ENCODE measurements at regions not wholly inside any gene's neighbourhood (a gene's known extent, or its start where the extent isn't known, plus 50 kb on each side); places are given as distances from the start of the nearest gene placed in this dataset.

- Histone ChIP-seq H3K79me2 (ENCODE audit: control insufficient read depth, insufficient read depth, low read length) (no peaks in the 10 kb centered on the region), H3K9me3 (replicated peaks; ENCODE audit: control insufficient read depth, insufficient read depth, low read depth, low read length) (no peaks in the 10 kb centered on the region), H3K4me2 (ENCODE audit: insufficient read depth, low read length) (no peak overlapping the region), H4K20me1 (replicated peaks; ENCODE audit: control insufficient read depth, insufficient read depth, low read length) (no peaks in the 10 kb centered on the region), H3K27ac (ENCODE audit: extremely low read depth, low read depth, low read length) (no peak overlapping the region), H3K9me1 (ENCODE audit: control insufficient read depth, insufficient read depth, low read length) (no peaks in the 10 kb centered on the region), H3K36me3 (ENCODE audit: control insufficient read depth, insufficient read depth, low read length) (no peaks in the 10 kb centered on the region), H3K9ac (ENCODE audit: insufficient read depth in 1 of 2, low read depth in 2 of 2, low read length in 2 of 2) (no peak overlapping the region), H3K4me1 (replicated peaks in 1 of 2; ENCODE audit: control insufficient read depth in 2 of 2, insufficient read depth in 2 of 2, low read length in 2 of 2) (no peaks in the 10 kb centered on the region), H3K4me3 (no peak overlapping the region), H3K27me3 (ENCODE audit: control insufficient read depth in 2 of 2, insufficient read depth in 2 of 2, low read length in 2 of 2) (no peaks in the 10 kb centered on the region), H2AFZ (ENCODE audit: low read depth, low read length) (no peak overlapping the region)
- CTCF ChIA-PET (ENCODE audit: low intra/inter-chr PET ratio): no interaction called here
- no TSS peak for BruUV-seq (replicated peaks)
- FAIRE-seq (no peak), DNase-seq (ENCODE audit: extremely low read depth in 1 of 4, low spot score in 3 of 4) (no peak), ATAC-seq (no peak)
- intact Hi-C loops (cut with micrococcal nuclease): no loop called here
- in situ Hi-C loops (cut with MboI): no loop called here
- WGBS (ENCODE audit: insufficient coverage, low coverage, missing lambda C conversion rate): 11% methylated on average over 3 of the region's 3 CpGs
- POLR2A ChIA-PET: interaction anchor here (0.5 to 0.9 kb wide), 2 partner anchors 11 to 14 kb away, joined by 3 read pairs; no protein-coding TSS in a partner anchor
- TF ChIP-seq MNT (conservative IDR thresholded peaks at IDR 0.05) (no peak), SRSF3 (IDR thresholded peaks at IDR 0.05; ENCODE audit: insufficient read depth, low read length) (no peak), PBX2 (CRISPR knock-in tag; IDR thresholded peaks at IDR 0.05; ENCODE audit: low read depth) (no peak), PBX2 (tag; conservative IDR thresholded peaks at IDR 0.05; ENCODE audit: low read depth) (no peak), ZNF561 (CRISPR knock-in tag; conservative IDR thresholded peaks at IDR 0.05) (no peak), ZNF143 (CRISPR knock-in tag; IDR thresholded peaks at IDR 0.05) (no peak), RBM17 (IDR thresholded peaks at IDR 0.05; ENCODE audit: borderline replicate concordance, low read depth, low read length) (no peak)
Observed at GRCh38 chr12:66956300-66956699, 277.4 kb upstream of the GRIP1 start.

Data from K562 (cell line).